Urinary bladder (tissue), 3 donors: ENCODE measurements at regions not wholly inside any gene's neighbourhood (a gene's known extent, or its start where the extent isn't known, plus 50 kb on each side); places are given as distances from the start of the nearest gene placed in this dataset.

ENCODE experiments used
- DNase-seq: peaks from one replicate; pipeline ENCODE4 v3.0.0-alpha.2; 2015; ENCODE audit errors: extremely low spot score
- H3K27ac ChIP-seq: one replicate; pipeline ENCODE4 v1.5.1; 2013; ENCODE audit warnings: low read depth, mild to moderate bottlenecking, moderate library complexity
- H3K36me3 ChIP-seq: one replicate; pipeline ENCODE4 v1.6.1; 2013; ENCODE audit warnings: mild to moderate bottlenecking, moderate library complexity; ENCODE audit not compliant: insufficient read depth
- H3K4me1 ChIP-seq: one replicate; pipeline ENCODE4 v1.6.1; 2013; ENCODE audit warnings: mild to moderate bottlenecking, moderate library complexity; ENCODE audit not compliant: insufficient read depth
- H3K4me3 ChIP-seq: one replicate; pipeline ENCODE4 v1.5.1; 2013; ENCODE audit warnings: low read depth, low read length
- WGBS: extraction: QIAGEN DNeasy Blood & Tissue Kit; methylation state at CpG from one replicate; pipeline ENCODE4 v1.1.7; 2013; 5-methylcytosine and 5-hydroxymethylcytosine counted together
- donor health status: healthy with polysubstance abuse.
- donor health status: healthy.

- 87% methylated on average over 5 of the region's 5 CpGs for WGBS
- Histone ChIP-seq H3K27ac (no peak overlapping the region), H3K36me3 (no peaks in the 10 kb centered on the region), H3K4me1 (no peaks in the 10 kb centered on the region), H3K4me3 (no peak overlapping the region)
- no peak for DNase-seq
Observed at GRCh38 chr2:51401546-51401945, 369.6 kb upstream of the NRXN1 start.

DNA sequence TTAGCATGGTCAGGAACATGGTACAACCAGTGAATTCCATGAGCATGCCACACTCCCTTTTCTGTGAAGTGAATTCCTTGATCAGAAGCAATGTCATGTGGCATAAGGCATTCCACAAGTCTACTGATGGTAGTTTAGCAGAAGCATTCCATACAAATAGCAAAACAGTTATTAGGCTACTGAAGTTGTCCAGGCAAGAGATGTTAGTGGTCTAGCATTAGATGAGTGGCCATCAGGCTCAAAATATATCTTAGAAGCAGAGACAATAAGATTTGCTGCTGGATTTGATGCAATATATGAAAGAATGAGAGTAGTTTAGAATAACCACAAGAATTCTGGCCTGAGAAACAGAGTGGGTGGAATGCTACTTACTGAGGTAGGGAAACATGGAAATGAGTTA lies 355.3 kb upstream of the NRXN1 start:
- no peaks in the 10 kb centered on the region for H3K4me1 ChIP-seq
- H3K27ac ChIP-seq, result no peak overlapping the region
- no peaks in the 10 kb centered on the region for H3K36me3 ChIP-seq
- no peak overlapping the region for H3K4me3 ChIP-seq
- no peak for DNase-seq

DNA sequence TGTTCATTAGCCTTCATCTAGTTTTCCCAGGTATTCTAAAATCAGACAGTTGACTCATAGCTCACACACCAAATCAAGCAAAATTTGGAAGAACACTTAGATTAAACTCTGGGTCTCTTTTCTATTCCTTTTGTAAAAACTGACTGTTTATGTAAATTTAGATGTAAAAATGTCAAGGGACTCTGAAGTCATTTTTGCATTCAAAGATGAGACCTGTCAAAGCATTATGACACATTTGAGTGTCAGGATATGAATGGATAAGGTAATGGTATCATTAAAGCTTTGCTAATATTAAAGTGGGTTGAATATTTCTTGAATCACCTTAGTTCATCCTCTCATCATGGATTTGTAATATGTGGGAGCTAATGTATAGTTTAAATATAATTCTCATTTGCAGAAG lies 348.1 kb upstream of the NRXN1 start:
- no peak overlapping the region for H3K27ac ChIP-seq
- no peaks in the 10 kb centered on the region for H3K36me3 ChIP-seq
- no peak for DNase-seq
- H3K4me3 ChIP-seq, result no peak overlapping the region
- H3K4me1 ChIP-seq, result no peaks in the 10 kb centered on the region

DNA sequence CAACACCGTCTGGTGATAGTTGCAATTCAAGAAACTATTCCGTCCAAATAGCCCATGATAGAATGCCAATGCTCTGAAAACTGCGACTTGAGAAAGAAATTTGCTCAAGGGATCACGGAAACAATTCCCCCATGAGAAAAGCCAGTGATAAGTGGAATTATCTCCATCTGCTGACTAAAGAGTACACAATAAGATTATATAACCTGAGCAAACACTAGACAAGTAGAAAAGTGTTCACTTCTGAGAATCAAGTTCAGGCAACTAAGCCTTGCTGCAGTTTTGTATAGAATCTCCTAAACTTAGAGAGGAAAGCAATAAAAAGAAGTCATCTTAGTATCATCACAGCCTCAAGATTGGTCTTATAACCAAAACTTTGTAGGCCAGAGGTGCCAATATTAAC lies 336.3 kb upstream of the NRXN1 start:
- H3K27ac ChIP-seq, result no peak overlapping the region
- DNase-seq, result no peak
- H3K36me3 ChIP-seq, result no peaks in the 10 kb centered on the region
- no peaks in the 10 kb centered on the region for H3K4me1 ChIP-seq
- H3K4me3 ChIP-seq, result no peak overlapping the region
- 85% methylated on average over 4 of the region's 4 CpGs for WGBS

DNA sequence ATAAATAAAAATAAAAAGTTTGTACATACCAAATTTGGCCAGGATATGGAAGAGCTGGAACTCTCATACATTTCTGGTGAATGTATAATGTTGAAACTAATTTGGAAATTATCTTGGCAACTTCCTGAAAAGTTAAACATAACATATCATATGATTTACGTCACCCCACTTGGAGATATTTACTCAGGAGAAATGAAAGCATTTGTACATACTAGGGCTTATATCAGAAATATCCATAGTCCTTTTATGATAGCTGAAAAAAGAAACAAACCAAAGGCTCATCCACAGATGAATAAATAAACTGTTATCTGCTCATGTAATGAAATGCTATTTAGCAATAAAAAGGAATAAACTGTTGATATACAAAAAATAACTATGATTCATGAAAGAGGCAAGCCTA lies 318.2 kb upstream of the NRXN1 start:
- no peaks in the 10 kb centered on the region for H3K36me3 ChIP-seq
- H3K27ac ChIP-seq, result no peak overlapping the region
- H3K4me1 ChIP-seq, result no peaks in the 10 kb centered on the region
- no peak overlapping the region for H3K4me3 ChIP-seq
- DNase-seq, result no peak
- 27% methylated on average over 1 of the region's 1 CpG for WGBS

GRCh38 chr2:51344886-51345285 lies 313.0 kb upstream of the NRXN1 start:
- DNase-seq, result no peak
- H3K36me3 ChIP-seq, result no peaks in the 10 kb centered on the region
- no peak overlapping the region for H3K4me3 ChIP-seq
- H3K4me1 ChIP-seq, result no peaks in the 10 kb centered on the region
- WGBS, result 67% methylated on average over 2 of the region's 2 CpGs
- H3K27ac ChIP-seq, result no peak overlapping the region

- H3K27ac ChIP-seq, result no peak overlapping the region
- no peak for DNase-seq
- WGBS, result 76% methylated on average over 7 of the region's 7 CpGs
- H3K36me3 ChIP-seq, result no peaks in the 10 kb centered on the region
- no peak overlapping the region for H3K4me3 ChIP-seq
- no peaks in the 10 kb centered on the region for H3K4me1 ChIP-seq
Observed at GRCh38 chr2:51335087-51336058, 303.4 kb upstream of the NRXN1 start.

DNA sequence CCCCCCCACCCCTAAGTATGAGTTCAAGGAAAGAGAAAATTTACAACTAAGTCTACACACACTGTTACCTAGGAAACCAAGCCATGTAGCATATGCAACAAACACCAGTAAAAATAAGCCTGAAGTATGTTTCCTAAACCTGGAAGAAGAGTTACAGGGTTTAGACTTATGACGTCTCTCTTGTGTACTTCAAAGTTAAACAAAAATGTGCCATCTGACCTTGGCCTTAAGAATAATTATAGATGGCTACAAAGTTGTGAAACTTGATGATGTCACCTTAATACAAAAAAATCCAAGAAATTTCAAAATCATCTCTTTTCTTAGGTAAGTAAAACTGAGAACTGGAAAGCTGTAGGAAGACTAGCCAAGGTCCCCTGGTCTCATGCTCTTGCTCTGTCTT lies 297.6 kb upstream of the NRXN1 start:
- Histone ChIP-seq H3K4me1 (no peaks in the 10 kb centered on the region), H3K27ac (no peak overlapping the region), H3K4me3 (no peak overlapping the region), H3K36me3 (no peaks in the 10 kb centered on the region)
- WGBS, result 41% methylated on average over 1 of the region's 1 CpG
- no peak for DNase-seq

DNA sequence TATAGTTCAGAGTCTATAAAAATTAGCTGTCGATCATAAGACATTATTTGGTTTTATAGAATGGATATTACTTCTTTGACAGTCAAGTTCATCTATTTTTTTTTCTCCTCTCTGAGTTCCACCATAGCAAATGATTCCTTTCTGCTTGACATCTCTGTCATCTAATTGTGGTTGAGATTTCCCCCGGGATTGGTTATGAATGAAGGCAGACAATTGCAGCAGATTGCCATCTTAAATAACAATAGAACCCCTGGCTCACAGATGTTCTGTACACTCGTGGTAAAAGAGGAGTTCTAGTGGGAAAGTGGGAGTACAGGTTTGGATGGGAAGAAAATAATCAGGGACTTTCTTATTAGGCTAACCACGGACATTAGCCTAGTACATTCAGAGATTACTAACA lies 292.1 kb upstream of the NRXN1 start:
- DNase-seq, result no peak
- Histone ChIP-seq H3K36me3 (no peaks in the 10 kb centered on the region), H3K4me3 (no peak overlapping the region), H3K4me1 (no peaks in the 10 kb centered on the region), H3K27ac (no peak overlapping the region)
- WGBS, result 81% methylated on average over 4 of the region's 4 CpGs

- 95% methylated on average over 1 of the region's 1 CpG for WGBS
- Histone ChIP-seq H3K4me1 (no peaks in the 10 kb centered on the region), H3K36me3 (no peaks in the 10 kb centered on the region), H3K4me3 (no peak overlapping the region), H3K27ac (no peak overlapping the region)
- DNase-seq, result no peak
Observed at GRCh38 chr2:51322613-51323012, 290.7 kb upstream of the NRXN1 start.

DNA sequence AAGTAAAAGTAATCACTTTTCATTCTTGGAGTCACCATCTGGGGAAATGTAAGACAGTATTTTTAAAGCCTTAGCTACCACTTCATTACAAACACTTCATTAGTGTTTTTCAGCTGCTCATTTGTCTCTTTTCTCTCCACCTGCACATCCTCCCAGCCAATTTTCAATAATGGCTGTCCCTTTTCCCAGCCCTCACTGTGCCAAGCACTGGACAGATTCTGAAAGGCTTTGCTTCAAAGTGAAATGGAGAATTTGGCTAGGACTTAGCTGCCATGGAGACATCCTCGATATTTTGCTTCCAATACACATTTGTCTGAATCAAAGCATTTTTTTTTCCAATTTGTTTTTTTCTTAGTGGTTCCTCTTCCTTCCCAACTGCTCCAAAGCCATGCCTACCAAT lies 272.4 kb upstream of the NRXN1 start:
- no peaks in the 10 kb centered on the region for H3K36me3 ChIP-seq
- H3K27ac ChIP-seq, result no peak overlapping the region
- no peak overlapping the region for H3K4me3 ChIP-seq
- 68% methylated on average over 1 of the region's 1 CpG for WGBS
- DNase-seq, result no peak
- H3K4me1 ChIP-seq, result no peaks in the 10 kb centered on the region

DNA sequence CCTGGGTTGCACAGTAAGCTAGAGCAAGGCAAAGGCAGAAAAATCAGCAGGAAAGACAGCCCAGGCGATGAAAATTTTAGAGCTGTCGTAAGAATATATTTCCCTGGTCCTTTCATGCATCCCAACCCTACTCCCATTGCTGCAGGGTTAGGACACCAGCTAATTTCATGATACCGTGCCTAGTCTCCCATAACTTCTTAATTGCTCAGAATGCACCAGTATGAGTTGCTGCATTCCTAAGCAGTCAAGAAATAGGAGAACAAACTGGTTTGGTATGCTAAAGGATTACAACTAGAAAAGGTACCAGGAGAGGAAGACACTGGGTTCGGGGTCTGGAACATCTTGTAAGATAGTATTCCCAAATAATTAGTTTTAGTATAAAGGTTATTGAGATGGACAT lies 269.4 kb upstream of the NRXN1 start:
- Histone ChIP-seq H3K4me1 (no peaks in the 10 kb centered on the region), H3K27ac (no peak overlapping the region), H3K4me3 (no peak overlapping the region), H3K36me3 (no peaks in the 10 kb centered on the region)
- WGBS, result 93% methylated on average over 4 of the region's 4 CpGs
- DNase-seq, result no peak

DNA sequence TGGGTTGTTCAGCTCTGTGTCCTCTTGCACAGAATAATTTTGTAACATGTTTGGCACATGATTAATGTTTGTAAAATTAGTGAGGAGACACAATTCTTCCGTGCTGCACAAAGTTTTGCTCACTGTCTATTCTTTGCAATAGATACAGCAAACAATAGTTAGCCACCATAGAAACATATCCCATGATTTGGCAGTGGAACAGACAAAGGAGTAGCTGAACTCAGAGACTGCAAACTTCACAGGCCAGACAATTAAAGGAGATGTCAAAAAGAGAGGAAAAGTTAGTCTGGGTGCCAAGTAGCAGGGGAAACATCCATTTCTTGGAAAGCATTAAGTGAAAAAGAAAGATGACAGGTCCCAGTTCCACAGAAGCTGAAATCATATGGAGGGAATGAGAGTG lies 267.4 kb upstream of the NRXN1 start:
- no peak overlapping the region for H3K27ac ChIP-seq
- no peak overlapping the region for H3K4me3 ChIP-seq
- WGBS, result 33% methylated on average over 1 of the region's 1 CpG
- H3K36me3 ChIP-seq, result no peaks in the 10 kb centered on the region
- no peaks in the 10 kb centered on the region for H3K4me1 ChIP-seq
- DNase-seq, result no peak

DNA sequence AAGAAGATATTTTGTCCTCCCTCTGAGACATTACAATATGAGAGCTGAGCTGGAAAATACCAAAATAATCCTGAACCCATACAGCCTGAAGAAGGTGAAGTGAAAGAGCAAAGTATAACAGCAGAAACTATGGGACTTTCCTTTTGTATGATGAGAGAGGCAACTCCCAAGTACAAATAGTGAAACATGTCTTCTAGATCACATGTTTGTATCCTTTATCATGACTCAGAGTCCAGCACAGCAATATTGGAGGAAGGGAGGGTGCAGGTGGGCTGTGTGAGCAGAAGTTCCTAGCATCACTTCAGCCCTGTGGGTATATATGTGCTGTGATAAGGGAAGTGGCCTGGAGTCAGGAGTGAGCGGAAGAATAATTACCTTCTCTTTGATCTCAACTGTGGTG lies 265.6 kb upstream of the NRXN1 start:
- WGBS, result 78% methylated on average over 1 of the region's 1 CpG

More for the DNA sequence above, 265.6 kb upstream of the NRXN1 start:
- Histone ChIP-seq H3K36me3 (no peaks in the 10 kb centered on the region), H3K4me1 (no peaks in the 10 kb centered on the region), H3K4me3 (no peak overlapping the region), H3K27ac (no peak overlapping the region)
- DNase-seq, result no peak
